Sigmoid colon (tissue), 3 donors: ENCODE measurements at regions not wholly inside any gene's neighbourhood (a gene's known extent, or its start where the extent isn't known, plus 50 kb on each side); places are given as distances from the start of the nearest gene placed in this dataset.

Source experiments
- CTCF ChIP-seq, 4 experiments: fragments of 450-650 bp in 3 of 4; fragments of 200-600 bp in 1 of 4; IDR thresholded peaks; one replicate each; pipeline ENCODE4 v1.5.1; 2016 to 2019; ENCODE audit warnings: antibody characterized with exemption in 4 of 4, mild to moderate bottlenecking in 3 of 4, moderate library complexity in 2 of 4
- POLR2A ChIP-seq, 2 donors: fragments of 450-650 bp; IDR thresholded peaks; one replicate each; pipeline ENCODE4 v1.6.1; 2016; ENCODE audit warnings: antibody characterized with exemption in 2 of 2, mild to moderate bottlenecking in 2 of 2, moderate library complexity in 2 of 2

DNA sequence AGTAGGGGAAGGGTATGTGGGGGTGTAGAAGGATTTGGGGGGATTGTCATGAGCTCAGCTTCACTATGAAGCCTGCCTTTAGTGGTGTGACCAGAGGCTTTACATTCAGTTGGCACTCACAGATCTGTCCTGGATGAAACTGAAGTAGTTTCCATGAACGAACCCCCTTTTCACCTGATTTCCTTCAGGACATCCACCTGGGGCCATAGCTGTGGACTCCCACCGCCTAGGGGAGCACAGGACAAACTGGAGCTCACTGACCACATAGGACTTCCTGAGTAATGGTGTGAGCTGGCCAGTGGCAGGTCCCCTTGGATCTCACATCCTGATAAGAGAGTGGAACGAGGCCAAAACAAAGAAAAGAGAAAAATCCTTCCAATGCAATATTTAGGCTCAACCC is 54.1 kb downstream of the MRPL57 start:
- TF ChIP-seq POLR2A (IDR thresholded peaks at IDR 0.05) = no peak
- no peak for TF ChIP-seq CTCF (IDR thresholded peaks at IDR 0.05)
